G401.6 (cell line): ENCODE measurements at regions not wholly inside any gene's neighbourhood (a gene's known extent, or its start where the extent isn't known, plus 50 kb on each side); places are given as distances from the start of the nearest gene placed in this dataset.

Source experiments
- FAIRE-seq: peaks from 2 replicates; lab custom pipeline; 2012; peaks lifted over from hg19 to GRCh38; lab: Jason Lieb, UNC

DNA sequence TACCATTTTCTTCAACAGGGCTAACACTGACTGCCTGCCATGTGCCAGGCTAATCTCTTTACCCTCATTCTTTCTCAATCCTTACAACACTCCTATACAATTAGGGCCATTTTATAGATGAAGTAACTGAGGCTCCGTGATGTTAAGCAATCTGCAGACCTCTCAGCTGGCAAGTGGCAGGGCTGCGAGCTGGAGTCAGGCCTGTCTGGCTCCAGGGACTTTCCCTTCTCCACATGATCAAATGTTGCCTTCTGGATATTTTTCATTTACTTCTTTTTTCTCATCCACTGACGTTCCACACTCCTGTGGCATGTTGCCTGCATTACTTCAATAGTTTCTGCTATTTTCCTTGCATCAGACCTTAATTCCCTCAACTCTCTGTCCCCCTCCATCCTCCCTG, 55.2 kb upstream of the TAGAP start:
- no peak for FAIRE-seq

- no peak for FAIRE-seq
These were observed 54.5 kb upstream of the TAGAP start for GRCh38 chr6:159099276-159099675.

DNA sequence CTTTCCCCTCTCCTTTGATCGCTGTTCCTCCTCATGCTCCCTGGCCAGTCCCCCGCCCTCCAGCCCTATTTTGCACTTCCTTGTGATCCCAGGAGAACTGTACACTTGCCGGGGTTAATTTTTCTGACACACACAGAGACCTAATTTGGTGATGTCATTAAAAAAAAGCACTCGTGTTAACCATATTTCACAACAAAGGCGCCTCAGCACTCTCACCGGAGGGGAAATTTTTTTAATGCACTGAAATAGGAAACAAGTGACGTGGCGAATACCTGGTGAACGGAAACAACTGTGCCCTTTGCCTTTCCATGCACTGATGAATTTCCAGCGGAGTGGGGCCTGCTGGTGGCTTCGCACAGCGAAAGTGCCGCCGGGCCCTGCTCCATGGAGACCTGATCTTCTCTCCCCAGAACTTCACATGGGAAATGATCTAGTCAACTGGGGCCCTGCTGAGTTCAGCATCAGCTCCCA, 53.9 kb upstream of the TAGAP start:
- no peak for FAIRE-seq

DNA sequence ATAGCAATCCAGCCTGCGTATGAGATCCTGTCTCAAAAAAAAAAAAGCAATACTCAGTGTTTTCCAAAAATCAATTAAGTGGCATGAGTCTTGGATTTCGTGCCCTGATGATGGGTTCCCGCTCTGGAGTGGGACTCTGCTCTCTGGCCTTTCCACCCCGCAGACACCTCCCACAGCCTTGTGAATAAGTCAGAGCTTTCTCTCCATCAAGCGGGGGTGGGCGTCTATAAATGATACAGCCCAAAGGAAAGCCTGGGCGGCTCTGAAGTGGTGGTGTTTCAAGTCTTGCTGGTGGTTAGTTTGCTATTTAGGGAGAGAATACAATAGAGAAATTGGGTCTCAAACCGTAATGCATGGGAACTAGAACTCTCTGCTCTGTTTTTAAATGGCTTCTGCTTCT, 52.5 kb upstream of the TAGAP start:
- no peak for FAIRE-seq

DNA sequence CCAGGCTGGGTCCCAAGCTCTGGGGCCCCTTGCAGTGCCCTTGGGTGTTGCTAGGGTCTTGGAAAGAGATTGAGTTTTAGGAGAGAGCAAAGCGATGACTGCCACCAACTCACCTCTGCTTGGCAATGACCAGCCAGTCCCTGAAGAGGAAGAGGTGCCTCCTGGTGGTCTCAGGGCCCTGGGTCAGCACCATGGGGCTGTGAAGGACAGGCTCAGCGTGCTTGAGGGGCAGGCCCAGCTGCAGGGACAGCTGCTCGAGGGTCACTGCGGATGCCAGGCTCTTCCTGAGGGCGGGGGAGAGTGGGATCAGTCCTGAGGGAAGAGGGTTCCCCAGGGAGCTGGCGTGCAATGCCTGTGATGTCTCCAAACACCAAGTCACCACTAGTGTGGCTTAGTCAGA, 50.8 kb upstream of the TAGAP start:
- FAIRE-seq = no peak

- FAIRE-seq = no peak
These were observed 49.9 kb upstream of the TAGAP start for GRCh38 chr6:159094444-159095252.
